HS-5 (cell line): ENCODE measurements at regions not wholly inside any gene's neighbourhood (a gene's known extent, or its start where the extent isn't known, plus 50 kb on each side); places are given as distances from the start of the nearest gene placed in this dataset.
"Not testable (repeated sequence)": the region's sequence is repeated elsewhere in the genome, so short reads cannot be mapped to it uniquely, and the experiment has no call there.

Experiments used
- DNase-seq: peaks from one replicate; pipeline ENCODE4 v3.0.0-alpha.2; 2012; ENCODE audit warnings: low read depth

DNA sequence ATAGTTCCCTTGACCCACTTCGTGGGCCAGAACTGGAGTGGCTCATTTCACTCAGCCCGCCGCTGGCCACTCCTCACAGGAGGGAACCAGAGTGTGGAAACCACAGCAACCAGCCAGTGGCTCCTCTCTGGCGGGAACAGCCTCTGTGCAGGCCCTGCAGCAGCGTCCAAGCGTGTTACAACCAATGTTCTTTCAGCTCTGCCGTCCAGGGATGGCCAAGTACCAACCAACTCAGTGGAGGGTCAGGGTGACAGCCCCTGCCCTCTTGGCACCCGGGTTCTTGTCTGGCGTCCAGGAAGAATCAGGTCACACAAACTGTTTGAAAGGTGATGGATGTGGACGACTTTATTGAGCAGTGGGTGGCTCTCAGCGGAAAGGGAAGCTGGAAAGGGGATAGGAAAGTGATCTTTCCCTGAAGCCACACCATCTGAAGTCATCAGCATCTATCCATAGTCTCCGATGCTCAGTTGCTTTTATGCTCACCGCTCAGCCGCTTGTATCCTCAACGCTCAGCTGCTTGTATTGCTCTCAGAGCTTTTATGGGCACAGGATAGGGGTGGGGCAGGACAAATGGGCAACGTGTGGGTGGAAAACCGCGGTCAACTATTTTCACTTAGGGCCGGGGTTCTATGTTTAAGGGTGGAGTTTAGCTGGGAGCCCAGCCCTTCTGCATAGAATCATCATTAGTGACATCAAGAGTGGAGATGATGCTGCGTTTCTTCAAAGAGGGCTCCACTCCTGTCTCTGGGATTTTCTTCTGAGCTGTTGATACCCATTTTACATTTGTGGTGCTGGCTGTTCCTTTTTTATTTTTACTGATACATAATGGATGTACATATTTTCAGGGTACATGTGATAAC, 250.2 kb downstream of the RRAGC start:
- no peak for DNase-seq

DNA sequence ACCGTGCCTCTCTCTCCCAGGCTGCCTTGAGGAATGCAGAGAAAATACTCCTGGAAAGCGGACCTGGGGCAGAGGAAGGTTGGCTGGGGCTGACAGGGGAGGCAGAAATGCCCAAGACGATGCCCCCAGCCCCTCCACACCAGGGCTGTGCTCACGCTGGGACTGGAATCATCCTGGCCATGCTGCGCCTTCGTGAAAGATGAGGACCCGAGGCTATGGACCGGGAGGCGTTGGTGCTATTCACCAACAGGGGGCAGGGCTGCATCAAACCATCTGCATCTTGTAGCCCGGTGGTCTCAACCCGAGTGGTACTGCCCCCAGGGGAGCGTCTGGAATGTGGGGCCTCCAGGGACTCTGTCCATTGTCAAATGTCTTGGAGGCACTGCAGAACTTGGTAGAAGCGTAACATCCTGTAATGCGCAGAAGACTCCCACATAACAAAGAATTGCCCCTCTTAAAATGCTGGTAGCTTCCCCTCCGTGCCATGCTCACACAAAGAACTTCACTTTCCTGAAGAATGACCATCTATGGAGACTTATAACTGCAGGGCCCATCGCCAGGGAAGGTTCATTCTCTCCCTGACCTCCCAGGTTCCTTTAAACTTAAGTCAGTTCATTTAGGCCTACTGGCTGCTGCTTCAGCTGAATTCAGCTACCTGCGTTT, 251.2 kb downstream of the RRAGC start:
- no peak for DNase-seq

DNA sequence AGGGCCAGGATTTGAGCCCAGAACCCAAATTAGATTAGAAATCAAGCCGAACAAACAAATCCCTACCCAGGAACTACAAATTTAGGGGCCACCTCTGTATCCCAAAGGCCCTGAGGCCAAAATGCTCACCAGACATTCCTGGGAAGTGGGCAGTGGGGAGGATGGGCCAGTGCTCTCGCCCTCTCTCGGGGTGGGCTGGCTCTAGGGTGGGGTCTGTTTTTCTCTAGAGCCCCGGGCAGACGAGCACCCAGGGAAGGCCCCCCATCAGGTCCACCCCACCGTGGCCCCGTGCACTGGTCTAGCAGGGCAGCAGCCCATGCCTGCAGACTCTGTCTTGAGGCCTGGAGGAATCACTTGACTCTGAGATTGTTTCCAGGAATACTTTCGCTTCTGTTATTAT, 252.0 kb downstream of the RRAGC start:
- DNase-seq, result no peak

DNA sequence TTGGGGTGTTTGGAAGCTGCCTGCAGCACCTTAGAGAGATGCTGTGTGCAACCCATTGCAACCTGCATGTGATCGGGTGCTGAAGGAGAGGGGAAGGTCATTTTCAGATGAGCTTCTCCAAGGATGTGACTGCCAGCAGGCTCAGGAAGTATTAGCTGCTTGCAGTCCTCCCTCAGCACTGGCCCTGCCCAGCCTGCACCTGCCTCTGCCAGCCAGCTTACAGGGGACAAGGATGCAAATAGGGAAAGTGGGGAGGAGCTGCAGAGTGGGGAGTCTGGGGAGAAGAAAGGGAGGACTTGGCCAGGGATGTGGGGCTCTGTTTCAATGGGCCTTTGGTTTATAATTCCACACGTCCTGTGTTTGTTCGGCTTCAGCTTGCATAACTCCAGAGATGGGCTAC, 254.5 kb downstream of the RRAGC start:
- DNase-seq, result no peak

DNA sequence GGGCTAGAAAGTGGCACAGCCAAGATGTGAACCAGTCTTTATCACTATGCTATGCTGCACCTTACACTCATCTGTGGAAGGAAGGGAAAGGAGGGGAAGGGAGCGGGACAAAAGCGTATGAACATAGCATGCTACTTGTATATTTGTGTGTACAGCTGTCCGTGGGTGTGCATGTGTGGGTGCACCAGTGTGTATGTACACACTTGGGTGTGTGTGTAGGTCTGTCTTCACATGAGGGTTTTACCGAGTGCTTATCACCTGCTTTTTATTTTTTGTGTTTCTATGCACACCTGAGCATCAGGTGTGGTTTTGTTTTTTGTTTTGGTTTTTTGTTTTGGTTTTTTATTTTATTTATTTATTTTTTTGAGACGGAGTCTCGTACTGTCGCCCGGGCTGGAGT, 255.7 kb downstream of the RRAGC start:
- no peak for DNase-seq

DNA sequence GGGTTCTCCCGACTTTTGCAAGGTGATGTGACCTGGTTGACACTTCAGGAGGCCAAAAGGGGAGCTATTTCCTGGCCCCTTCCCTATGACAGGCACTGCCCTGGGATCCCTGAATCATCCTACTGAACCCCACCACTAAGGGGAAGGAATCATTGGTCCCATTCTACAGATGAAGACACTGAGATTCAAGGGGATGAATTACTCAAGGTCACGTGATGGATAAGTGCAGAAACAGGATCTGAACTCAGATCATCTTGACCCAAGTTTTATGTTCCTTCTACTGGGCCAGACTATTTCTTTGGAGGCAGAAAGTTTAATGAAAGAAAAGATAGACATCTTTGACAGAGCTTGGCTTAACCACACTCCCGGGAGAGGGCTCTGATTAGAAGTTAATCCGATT, 258.7 kb downstream of the RRAGC start:
- no peak for DNase-seq

DNA sequence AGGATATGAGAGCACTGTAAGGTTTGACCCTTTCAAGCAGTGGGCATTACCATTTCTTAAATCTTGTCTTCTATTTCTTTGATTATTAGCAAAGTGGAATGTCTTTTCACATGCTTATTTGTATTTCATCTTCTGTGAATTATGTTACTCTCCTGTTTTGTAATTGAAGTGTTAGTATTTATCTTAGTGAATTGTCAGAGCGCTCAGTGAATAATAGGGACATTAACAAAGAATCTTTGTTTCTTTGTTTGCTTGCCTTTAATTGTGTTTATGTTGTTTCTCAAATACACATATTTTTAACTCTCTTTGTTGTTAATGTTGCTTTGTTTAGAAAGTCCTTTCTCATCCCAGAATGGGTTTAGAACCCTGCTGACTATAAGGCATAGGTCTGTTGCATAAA, 259.3 kb downstream of the RRAGC start:
- DNase-seq, result no peak

DNA sequence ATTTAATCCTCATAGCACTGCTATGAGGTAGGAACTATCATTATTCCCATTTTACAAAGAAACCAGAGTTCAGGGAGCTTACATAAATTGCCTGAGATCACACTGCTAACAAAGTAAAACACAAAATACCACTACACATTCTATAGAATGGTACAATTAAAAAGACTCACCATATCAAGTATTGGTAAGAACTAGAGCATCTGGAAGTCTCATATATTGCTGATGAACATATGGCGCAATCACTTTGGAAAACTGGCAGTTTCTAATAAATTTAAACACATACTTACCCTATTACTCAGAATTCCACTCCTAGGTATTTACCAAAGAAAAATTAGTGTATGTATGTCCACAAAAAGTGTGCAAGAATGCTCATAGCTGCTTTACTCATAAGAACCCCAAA, 261.5 kb downstream of the RRAGC start:
- no peak for DNase-seq

DNA sequence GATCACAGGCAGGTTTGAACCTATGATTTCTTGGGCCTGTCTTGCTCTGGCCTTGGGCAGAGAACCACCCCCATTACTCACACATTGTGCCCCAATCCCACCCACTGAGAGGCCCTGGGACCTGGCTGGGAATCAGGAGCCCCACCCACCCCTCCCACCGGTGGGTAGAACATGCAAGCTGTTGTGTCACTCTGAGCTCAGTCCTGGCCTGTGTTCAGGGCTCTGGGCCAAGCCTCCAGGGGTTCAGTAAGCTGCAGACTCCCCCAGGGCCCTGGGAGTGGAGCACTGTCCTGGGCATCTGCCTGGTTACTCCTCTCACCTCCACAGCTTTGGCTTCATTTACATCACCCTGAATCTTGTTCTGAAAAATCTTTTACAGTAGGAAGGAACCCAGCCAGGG, 270.5 kb downstream of the RRAGC start:
- no peak for DNase-seq

DNA sequence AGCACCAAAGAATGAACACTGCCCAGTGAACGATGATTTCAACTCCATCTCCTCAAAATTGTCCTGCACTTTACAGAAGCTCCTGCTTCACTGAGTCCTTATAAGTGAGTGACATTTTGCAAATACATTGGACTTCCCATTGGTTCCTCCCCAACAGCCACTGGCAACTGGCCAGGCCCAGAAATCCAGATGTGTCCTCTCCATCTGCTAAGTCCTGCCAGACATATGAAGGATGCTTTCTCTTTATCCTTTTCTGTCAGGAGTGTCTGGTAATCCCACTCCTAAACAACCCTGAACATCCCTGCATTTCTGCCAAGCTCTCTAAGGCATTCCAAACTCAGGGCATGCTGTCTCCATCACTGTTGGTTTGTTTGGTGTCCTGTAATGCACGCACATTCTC, 271.8 kb downstream of the RRAGC start:
- no peak for DNase-seq

DNA sequence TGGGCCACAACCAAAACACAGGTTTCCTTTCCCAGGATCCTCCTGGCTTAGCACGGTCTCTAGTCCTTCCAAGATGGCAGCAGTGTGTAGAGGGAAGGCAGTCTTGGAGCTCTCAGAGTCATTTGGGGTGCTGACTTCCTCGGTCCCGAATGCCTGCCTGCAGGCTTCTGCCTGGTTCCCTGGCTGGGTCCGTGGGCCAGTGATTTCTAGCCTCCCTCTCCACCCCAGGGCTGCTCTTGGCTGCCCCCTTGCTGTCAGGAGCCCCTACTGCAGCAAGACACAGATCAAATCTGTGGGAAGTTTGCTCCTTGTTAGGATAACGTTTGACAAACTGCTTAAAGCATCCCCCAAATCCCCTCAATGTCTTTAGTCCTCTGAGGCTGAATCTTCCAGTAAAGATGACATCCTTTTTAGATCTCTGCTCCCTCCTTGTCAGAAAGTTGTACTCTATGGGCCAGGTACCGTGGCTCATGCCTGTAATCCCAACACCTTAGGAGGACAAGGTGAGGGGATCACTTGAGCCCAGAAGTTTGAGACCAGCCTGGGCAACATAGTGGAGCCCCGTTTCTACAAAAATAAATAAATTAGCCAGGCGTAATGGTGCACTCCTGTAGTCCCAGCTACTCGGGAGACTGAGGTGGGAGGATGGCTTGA, 272.5 kb downstream of the RRAGC start:
- no peak for DNase-seq

DNA sequence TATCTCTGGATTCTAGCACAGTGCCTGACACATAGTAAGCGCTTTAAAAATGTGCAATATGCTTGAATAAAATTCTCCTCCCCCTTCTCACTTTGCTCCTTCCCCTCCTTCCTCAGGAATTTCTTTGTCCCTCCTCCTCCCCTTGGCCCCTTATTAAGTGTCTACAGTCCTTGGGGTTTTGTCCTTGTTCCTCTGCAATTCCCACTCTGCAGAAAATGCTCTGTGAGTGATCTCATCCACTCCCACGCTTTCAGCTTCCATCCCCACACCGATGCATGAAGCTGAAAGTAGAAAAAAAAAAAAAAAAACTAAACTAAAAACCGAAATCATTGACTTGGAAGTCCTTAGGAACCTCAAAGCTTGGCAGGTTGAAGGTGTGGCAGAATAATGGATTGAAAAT, 273.6 kb downstream of the RRAGC start:
- no peak for DNase-seq

DNA sequence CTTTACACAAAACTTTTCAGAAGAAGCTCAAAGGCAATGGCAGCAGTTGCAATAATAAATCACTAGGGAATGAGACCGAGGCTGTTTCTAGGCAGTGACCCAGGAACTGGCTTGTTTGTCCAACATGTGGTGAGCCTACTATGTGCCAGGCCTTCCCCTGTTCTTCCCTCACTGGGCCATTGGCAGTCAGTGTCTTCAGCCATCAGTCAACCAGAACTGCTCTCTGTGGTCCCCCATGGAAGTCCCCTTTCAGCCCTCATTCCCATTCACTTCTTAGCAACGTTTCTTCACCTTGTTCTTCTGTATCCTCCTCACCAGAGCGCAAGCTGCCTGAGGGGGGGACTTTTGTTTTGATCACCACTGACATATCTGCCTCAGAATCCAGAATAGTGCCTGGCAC, 274.1 kb downstream of the RRAGC start:
- no peak for DNase-seq

DNA sequence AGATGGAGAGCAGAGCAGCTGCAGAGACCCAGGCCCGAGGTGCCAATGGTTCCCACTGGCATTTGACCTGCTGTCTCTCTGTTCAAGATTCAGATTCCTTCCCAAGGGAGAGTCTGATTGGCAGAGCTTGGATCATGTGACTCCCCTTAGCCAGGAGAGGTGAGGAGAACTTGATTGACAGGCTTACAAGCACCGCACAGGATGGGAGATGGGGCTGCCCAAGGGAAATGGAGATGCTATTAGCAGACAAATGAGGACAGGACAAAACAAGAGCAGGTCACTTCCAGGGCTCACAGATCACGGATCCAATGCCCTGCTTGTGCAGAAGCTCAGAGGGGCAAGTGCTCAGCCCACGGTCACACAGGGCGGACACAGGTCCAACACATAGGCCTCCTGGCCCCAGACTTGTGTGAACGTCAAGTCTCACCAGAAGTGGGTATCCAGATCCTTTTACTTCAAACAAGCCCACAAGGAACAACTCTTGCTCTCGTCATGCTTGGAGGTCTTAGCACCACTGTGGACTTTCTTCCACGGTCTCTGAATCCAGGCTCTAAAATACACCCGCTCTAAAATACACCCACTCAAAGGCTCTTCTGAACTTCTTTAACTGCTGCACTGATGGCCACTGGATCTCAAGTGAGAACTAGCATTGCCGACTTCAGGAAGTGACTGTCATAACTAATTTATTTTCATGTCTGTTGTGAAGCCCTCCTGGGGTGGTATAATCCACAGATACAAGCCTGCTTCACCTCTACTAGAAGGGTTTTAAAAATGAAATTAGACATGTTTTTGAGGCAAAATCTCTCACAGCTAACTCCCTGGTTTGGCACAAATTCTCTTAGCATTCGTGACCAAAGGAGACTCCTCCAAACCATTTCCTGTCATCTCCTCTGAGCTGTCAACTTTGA, 274.9 kb downstream of the RRAGC start:
- no peak for DNase-seq

DNA sequence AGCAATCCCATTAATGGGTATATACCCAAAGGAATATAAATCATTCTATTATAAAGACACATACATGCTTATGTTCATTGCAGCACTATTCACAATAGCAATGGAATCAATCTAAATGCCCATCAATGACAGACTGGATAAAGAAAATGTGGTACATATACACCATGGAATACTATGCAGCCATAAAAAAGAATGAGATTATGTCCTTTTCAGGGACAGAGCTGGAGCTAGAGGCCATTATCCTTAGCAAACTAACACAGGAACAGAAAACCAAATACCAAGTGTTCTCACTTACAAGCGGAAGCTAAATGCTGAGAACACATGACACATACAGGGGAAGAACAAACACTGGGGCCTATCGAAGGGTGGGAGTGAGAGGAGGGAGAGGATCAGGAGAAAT, 276.3 kb downstream of the RRAGC start:
- not testable (repeated sequence) for DNase-seq

DNA sequence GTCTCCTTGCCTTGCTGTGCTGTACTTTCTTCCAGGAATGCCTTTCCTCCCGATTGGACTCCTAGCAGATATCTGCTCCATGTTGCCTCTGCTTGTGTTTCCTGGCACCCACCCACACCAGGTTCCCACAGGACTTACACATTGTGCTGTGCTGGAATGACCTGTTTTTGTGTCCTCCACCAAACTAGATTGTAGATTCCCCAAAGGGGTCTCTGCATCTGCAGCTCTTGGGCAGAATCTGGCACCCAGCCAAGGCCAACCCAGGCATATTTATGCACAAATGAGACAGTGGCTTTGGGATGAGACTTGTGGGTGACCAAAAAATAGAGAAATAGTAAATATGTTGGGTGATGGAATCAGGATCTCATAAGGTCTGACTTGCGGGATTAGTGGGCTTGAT, 278.2 kb downstream of the RRAGC start:
- DNase-seq, result no peak

DNA sequence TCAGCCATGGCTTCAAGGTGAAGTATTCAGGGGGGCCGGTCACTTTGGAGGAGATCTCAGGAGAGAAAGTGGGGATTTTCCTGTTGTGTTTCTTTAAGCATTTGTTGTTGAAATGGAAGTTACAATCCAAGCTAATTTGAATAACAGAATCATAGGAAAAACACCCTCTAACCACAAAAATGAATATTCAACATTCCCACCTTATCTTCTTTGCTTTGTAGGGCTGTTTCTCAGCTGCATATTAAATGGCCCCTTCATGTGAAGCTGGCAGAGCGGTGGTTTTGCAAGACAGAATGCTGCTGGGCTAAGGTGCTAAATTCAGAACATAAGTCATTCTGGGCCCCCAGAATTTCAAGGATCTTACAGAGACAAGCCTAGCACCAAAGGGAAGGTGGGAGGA, 279.0 kb downstream of the RRAGC start:
- DNase-seq, result no peak

DNA sequence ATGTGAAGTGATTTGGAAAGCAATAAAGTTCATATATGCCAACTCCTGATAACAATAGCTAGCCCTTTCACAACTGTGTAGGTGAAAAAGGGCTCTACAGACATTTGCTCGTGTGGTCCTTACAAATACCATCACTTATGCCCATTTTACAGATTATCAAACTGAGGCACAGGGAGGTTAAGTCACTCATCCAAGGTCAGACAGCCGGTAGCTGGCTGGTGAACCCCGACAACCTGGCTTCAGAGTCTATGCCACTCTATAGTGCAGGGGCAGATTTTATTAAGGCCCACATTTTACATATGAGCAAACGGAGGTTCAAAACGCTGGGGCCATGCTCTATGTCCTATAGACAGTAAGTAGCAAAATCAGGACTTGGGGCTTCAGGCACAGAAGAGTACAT, 280.5 kb downstream of the RRAGC start:
- DNase-seq, result no peak

DNA sequence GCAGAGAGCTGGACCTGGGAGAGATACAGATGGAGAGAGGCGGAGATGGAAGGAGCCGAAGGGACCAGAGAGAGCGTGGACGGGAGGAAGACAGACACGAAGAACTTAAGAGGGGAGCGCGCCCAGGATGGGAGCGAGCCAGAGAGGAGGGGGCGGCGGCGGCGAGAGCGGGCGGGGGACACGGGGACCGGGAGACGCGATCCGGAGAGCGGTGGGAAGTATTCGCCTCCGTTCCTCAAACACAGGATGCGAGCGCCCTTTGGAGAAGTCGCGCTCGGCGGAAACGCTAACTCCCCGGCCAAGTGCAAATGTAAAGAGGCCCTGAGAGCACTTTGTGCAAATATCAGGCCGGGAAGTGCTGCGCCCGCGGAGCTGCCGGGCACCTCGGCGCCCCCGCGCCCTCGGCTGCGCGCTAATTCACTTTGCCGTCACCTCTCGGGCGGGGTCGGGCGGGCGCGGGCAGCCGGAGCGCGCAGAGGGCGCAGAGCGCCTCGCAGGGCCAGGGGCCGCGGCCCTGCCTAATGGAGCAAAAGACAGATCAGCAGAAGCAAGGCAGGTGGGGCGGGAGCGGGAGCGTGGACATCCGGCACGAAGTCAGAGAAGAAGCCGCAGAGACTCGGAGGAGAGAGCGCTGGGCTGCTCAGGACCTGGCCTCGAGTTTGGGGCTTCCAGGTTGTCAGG, 281.2 kb downstream of the RRAGC start:
- no peak for DNase-seq

DNA sequence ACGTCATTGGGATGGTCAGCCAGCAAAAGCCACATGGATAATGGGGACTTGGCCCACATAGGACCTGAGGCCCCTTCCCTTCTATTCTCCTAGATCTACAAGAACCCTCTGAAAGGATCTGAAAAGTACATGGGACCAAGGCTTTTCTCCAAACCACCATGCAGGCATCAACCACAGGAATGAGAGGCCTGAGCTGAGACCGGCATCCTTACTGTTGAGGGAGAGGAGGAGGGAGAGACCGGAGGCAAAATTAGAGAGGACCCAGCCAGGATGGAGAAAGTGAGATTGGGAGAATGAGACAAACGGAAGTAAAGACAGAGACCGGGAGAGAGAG, 281.7 kb downstream of the RRAGC start:
- DNase-seq, result no peak

DNA sequence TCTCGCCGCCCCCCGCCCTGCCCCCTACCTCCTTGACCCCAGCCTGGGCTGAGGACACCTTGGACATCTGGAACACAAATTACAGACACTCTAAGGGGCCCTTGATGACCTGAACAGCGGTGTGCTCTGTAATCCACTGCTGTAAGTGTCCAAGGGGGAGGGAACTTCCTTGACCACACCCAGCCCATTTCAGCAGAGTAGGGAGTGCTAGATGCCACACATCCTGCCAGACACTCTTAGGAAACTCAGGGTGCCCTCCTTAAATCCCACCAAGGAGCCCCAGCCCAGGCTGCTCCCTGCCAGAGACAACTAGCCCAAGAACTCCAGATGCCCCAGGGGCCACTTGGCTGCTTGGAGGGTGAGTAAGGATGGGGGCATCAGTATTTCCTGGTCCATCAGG, 282.2 kb downstream of the RRAGC start:
- DNase-seq, result no peak

DNA sequence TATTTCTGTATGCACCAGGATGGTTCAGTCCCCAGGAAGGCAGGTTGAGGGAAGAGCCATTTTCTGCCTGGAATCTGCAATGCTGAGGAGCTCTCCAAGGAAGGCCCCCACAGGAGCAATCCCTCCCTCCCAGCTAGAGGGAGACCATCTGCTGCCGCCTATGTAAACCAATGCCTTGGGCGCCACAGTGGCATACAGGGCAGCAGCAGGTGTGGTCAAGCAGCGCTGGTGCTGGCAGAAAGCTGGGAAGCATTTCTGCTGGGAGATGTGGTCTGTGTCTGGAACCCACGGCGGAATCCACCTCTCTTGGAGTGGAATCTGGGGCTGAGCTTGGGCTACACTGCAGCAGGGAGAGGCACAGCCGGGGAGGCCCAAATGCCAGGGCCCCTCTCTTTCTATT, 283.3 kb downstream of the RRAGC start:
- DNase-seq, result no peak
